ENCODE measurements at regions not wholly inside any gene's neighbourhood (a gene's known extent, or its start where the extent isn't known, plus 50 kb on each side); places are given as distances from the start of the nearest gene placed in this dataset.

- TF ChIP-seq GATA3 (IDR thresholded peaks at IDR 0.05; ENCODE audit: low read depth, low read length) (no peak), GATA2 (IDR thresholded peaks at IDR 0.05; ENCODE audit: low read depth, low read length) (no peak)
Observed at GRCh38 chr15:81809543-81809942, 236.3 kb downstream of the MEX3B start.

All from SH-SY5Y (cell line).